ENCODE measurements at regions not wholly inside any gene's neighbourhood (a gene's known extent, or its start where the extent isn't known, plus 50 kb on each side); places are given as distances from the start of the nearest gene placed in this dataset.
"Not testable (repeated sequence)": the region's sequence is repeated elsewhere in the genome, so short reads cannot be mapped to it uniquely, and the experiment has no call there.

DNA sequence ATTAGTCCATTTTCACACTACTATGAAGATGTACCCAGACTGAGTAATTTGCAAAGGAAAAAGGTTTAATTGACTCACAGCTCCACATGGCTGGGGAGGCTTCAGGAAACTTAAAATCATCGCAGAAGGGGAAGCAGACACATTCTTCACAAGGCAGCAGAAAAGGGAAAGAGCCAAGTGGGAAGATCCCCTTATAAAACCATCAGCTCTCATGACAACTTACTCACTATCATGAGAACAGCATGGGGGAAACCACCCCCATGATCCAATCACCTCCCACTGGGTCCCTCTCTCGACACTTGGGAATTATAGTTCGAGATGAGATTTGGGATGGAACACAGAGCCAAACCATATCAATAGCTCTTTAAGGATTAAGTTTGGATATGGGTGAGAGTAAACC, 246.1 kb upstream of the CYRIA start:
- ATAC-seq: no peak
- no peaks in the 10 kb centered on the region for H3K36me3 ChIP-seq (ENCODE audit: control insufficient read depth, insufficient read depth, low read length)
- WGBS (ENCODE audit: insufficient coverage): 64% methylated on average over 2 of the region's 3 CpGs

DNA sequence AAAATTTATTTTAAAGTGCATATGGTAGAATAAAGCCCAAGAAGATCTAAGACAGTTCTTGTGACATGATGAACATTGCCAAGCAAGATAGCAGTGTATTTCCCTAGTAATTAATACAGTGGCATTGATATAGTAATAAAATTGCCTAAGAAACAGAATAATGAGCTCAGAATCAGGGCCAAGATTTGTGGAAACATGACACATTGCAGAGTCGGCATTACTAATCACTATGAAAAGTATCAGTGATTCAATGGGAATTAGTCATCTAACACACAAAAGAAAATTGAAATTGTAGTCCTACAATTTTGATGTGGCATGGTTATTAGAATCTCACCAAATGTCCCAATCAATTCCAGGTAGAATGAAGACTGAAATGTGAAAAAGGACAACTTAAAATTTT, 243.0 kb upstream of the CYRIA start:
- H3K4me1 ChIP-seq (ENCODE audit: control insufficient read depth, insufficient read depth, low read length): no peaks in the 10 kb centered on the region
- H3K36me3 Mint-ChIP-seq: no peaks in the 10 kb centered on the region

More for the DNA sequence above, 246.1 kb upstream of the CYRIA start:
- TF ChIP-seq, protein P1, sequence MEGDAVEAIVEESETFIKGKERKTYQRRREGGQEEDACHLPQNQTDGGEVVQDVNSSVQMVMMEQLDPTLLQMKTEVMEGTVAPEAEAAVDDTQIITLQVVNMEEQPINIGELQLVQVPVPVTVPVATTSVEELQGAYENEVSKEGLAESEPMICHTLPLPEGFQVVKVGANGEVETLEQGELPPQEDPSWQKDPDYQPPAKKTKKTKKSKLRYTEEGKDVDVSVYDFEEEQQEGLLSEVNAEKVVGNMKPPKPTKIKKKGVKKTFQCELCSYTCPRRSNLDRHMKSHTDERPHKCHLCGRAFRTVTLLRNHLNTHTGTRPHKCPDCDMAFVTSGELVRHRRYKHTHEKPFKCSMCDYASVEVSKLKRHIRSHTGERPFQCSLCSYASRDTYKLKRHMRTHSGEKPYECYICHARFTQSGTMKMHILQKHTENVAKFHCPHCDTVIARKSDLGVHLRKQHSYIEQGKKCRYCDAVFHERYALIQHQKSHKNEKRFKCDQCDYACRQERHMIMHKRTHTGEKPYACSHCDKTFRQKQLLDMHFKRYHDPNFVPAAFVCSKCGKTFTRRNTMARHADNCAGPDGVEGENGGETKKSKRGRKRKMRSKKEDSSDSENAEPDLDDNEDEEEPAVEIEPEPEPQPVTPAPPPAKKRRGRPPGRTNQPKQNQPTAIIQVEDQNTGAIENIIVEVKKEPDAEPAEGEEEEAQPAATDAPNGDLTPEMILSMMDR (IDR thresholded peaks at IDR 0.05): no peak
- no peak overlapping the region for H3K27ac Mint-ChIP-seq
- H3K36me3 Mint-ChIP-seq: no peaks in the 10 kb centered on the region
- H3K9me3 Mint-ChIP-seq: peaks cover 3 to 7% of the 10 kb centered on the region in 2 donors
- Histone ChIP-seq H3K4me1 (ENCODE audit: control insufficient read depth, insufficient read depth, low read length) (no peaks in the 10 kb centered on the region), H3K27ac (ENCODE audit: low read length) (no peak overlapping the region), H3K27me3 (ENCODE audit: control insufficient read depth, insufficient read depth, low read length) (no peaks in the 10 kb centered on the region), H3K4me3 (ENCODE audit: low read length) (no peak overlapping the region), H3K9me3 (ENCODE audit: control insufficient read depth, insufficient read depth, low read length) (no peaks in the 10 kb centered on the region)
- H3K27me3 Mint-ChIP-seq (ENCODE audit: low read depth in 2 of 2): no peaks in the 10 kb centered on the region
- intact Hi-C loops (cut with micrococcal nuclease): no loop called here
- H3K4me3 Mint-ChIP-seq: no peak overlapping the region
- DNase-seq: no peak
- no peaks in the 10 kb centered on the region for H3K4me1 Mint-ChIP-seq

DNA sequence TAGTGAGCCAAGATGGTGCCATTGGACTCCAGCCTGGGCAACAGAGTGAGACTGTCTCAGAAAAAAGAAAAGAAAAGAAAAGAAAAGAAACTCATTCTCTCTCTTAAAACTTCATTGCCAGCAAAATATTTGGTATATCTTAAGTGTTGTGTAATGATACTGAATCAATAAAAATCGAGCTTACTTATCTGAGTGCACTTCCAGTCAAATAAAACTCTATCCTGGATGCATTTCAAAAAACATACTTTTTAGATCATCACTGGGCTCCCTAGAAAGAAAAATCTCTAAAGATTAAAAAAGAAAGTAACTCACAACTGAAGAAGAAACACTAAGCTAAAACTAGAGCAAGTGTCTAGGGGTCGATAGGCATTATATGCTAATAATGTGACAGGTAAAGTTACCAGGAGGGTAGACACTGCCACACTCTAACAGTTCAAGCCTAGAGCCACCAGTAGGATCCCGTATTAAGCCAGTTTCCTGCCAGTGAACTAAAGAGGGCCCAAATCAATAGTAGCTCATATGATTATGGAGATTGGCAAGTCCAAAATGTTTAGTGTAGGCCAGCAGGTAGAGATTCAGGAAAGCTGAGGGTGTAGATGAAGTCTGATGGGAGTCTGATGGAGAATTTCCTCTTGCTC, 242.1 kb upstream of the CYRIA start:
- Mint-ChIP-seq H3K27me3 (ENCODE audit: low read depth in 2 of 2) (no peaks in the 10 kb centered on the region), H3K9me3 (peaks cover 3 to 6% of the 10 kb centered on the region in 2 donors), H3K27ac (no peak overlapping the region), H3K4me1 (no peaks in the 10 kb centered on the region), H3K36me3 (no peaks in the 10 kb centered on the region), H3K4me3 (no peak overlapping the region)
- no peak for DNase-seq
- intact Hi-C loops (cut with micrococcal nuclease): no loop called here
- TF ChIP-seq, protein P1 (IDR thresholded peaks at IDR 0.05): no peak
- no peak for ATAC-seq
- H3K9me3 ChIP-seq (ENCODE audit: control insufficient read depth, insufficient read depth, low read length): no peaks in the 10 kb centered on the region
- H3K36me3 ChIP-seq (ENCODE audit: control insufficient read depth, insufficient read depth, low read length): no peaks in the 10 kb centered on the region
- no peaks in the 10 kb centered on the region for H3K27me3 ChIP-seq (ENCODE audit: control insufficient read depth, insufficient read depth, low read length)
- no peak overlapping the region for H3K4me3 ChIP-seq (ENCODE audit: low read length)
- WGBS (ENCODE audit: insufficient coverage): 87% methylated on average over 2 of the region's 3 CpGs
- no peaks in the 10 kb centered on the region for H3K4me1 ChIP-seq (ENCODE audit: control insufficient read depth, insufficient read depth, low read length)
- no peak overlapping the region for H3K27ac ChIP-seq (ENCODE audit: low read length)

More for the DNA sequence above, 243.0 kb upstream of the CYRIA start:
- Mint-ChIP-seq H3K4me3 (no peak overlapping the region), H3K27me3 (ENCODE audit: low read depth in 2 of 2) (no peaks in the 10 kb centered on the region), H3K27ac (no peak overlapping the region), H3K4me1 (no peaks in the 10 kb centered on the region), H3K9me3 (peaks cover 3 to 6% of the 10 kb centered on the region in 2 donors)
- ATAC-seq (no peak), DNase-seq (no peak)
- H3K27me3 ChIP-seq (ENCODE audit: control insufficient read depth, insufficient read depth, low read length): no peaks in the 10 kb centered on the region
- TF ChIP-seq, protein P1 (IDR thresholded peaks at IDR 0.05): no peak
- no peak overlapping the region for H3K27ac ChIP-seq (ENCODE audit: low read length)
- WGBS (ENCODE audit: insufficient coverage): 40% methylated on average over 1 of the region's 1 CpG
- intact Hi-C loops (cut with micrococcal nuclease): no loop called here
- H3K36me3 ChIP-seq (ENCODE audit: control insufficient read depth, insufficient read depth, low read length): no peaks in the 10 kb centered on the region
- H3K9me3 ChIP-seq (ENCODE audit: control insufficient read depth, insufficient read depth, low read length): no peaks in the 10 kb centered on the region
- H3K4me3 ChIP-seq (ENCODE audit: low read length): no peak overlapping the region

DNA sequence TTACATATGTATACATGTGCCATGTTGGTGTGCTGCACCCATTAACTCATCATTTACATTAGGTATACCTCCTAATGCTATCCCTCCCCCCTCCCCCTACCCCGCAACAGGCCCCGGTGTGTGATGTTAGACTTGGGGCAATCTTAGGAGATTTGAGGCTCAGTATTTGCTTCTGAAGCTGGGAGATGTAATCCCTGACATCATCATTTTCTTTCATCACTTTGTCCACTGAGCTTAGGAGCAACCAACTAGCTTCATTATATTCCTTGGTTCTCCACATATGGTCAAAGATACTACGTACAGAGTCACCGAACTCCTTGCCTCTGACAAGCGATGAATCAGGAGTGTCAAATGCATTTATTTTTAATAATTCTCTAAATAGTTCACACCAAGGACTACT, 239.7 kb upstream of the CYRIA start:
- not testable (repeated sequence) for H3K4me3 ChIP-seq (ENCODE audit: low read length); H3K4me3 Mint-ChIP-seq; H3K27ac ChIP-seq (ENCODE audit: low read length)

More for the DNA sequence above, 239.7 kb upstream of the CYRIA start:
- H3K9me3 Mint-ChIP-seq; H3K36me3 Mint-ChIP-seq; H3K27me3 ChIP-seq (ENCODE audit: control insufficient read depth, insufficient read depth, low read length); ATAC-seq; intact Hi-C loops (cut with micrococcal nuclease); DNase-seq; H3K4me1 Mint-ChIP-seq; H3K9me3 ChIP-seq (ENCODE audit: control insufficient read depth, insufficient read depth, low read length); H3K27ac Mint-ChIP-seq; H3K27me3 Mint-ChIP-seq (ENCODE audit: low read depth in 2 of 2); H3K36me3 ChIP-seq (ENCODE audit: control insufficient read depth, insufficient read depth, low read length); H3K4me1 ChIP-seq (ENCODE audit: control insufficient read depth, insufficient read depth, low read length): not testable (repeated sequence)
- WGBS (ENCODE audit: insufficient coverage): 98% methylated on average over 3 of the region's 5 CpGs
